Heart right ventricle (tissue), 16 donors: ENCODE measurements at regions not wholly inside any gene's neighbourhood (a gene's known extent, or its start where the extent isn't known, plus 50 kb on each side); places are given as distances from the start of the nearest gene placed in this dataset.

Experiments
- ATAC-seq, 8 donors: fragments of 200-7000 bp; cut with Tn5 transposase; one replicate each; pipeline ENCODE4 v1.9.1; 2020; ENCODE audit warnings: mild to moderate bottlenecking in 8 of 8, moderate library complexity in 8 of 8, moderate number of reproducible peaks in 1 of 8
- DNase-seq, 2 donors: peaks; one replicate each; pipeline ENCODE4 v3.0.0-alpha.2; 2020
- H3K27ac ChIP-seq, 10 donors: fragments of 200-600 bp; sonication (generic) in 2 of 10; one replicate each; pipeline versions ENCODE4 v1.5.0 to v1.8.0; 2020 to 2022; ENCODE audit warnings: mild to moderate bottlenecking in 3 of 10
- H3K27me3 ChIP-seq, 7 donors: fragments of 200-600 bp; one replicate each; pipeline ENCODE4 v1.8.0; 2021 to 2022; ENCODE audit warnings: mild to moderate bottlenecking in 2 of 7
- H3K36me3 ChIP-seq, 9 donors: fragments of 200-600 bp; sonication (generic) in 1 of 9; one replicate each; pipeline versions ENCODE4 v1.5.0 to v1.8.0; 2020 to 2022; ENCODE audit warnings: mild to moderate bottlenecking in 2 of 9
- H3K4me1 ChIP-seq, 9 donors: fragments of 200-600 bp; sonication (generic) in 1 of 9; one replicate each; pipeline versions ENCODE4 v1.5.0 to v1.8.0; 2020 to 2022; ENCODE audit warnings: mild to moderate bottlenecking in 4 of 9
- H3K4me3 ChIP-seq, 10 donors: fragments of 200-600 bp; sonication (generic) in 2 of 10; one replicate each; pipeline versions ENCODE4 v1.5.0 to v1.8.0; 2020 to 2022; ENCODE audit warnings: mild to moderate bottlenecking in 7 of 10, moderate library complexity in 2 of 10
- H3K9me3 ChIP-seq, 11 donors: fragments of 200-600 bp in 10 of 11; sonication (generic) in 2 of 11; one replicate each; pipeline versions ENCODE4 v1.5.0 to v1.8.0; 2013 to 2022; ENCODE audit warnings: mild to moderate bottlenecking in 2 of 11, control low read depth in 1 of 11, moderate library complexity in 1 of 11
- WGBS, 2 donors: extraction: QIAGEN DNeasy Blood & Tissue Kit; methylation state at CpG; one replicate each; pipeline ENCODE4 v1.1.7; 2013; ENCODE audit warnings: inconsistent platforms in 1 of 2; 5-methylcytosine and 5-hydroxymethylcytosine counted together
- intact Hi-C, 10 donors: fragments of 100-400 bp; cut with DNase I; formaldehyde crosslinking; loops; one replicate each; pipeline versions ENCODE4 v1.11.1 to v1.14.2; 2022
- TF ChIP-seq, protein P1 (sequence below), 9 donors: fragments of 200-600 bp; sonication (generic) in 2 of 9; IDR thresholded peaks; one replicate each; pipeline versions ENCODE4 v1.5.0 to v1.8.0; 2021 to 2022; ENCODE audit warnings: antibody characterized with exemption in 9 of 9, mild to moderate bottlenecking in 5 of 9, moderate library complexity in 1 of 9
- donor health status: Arrhythmogenic right ventricular cardiomyopathy.
- donor health status: ischemic (EF 13 %, LVEDD 7.1; RV severe dilation, severe dysfunction).
- donor health status: healthy with polysubstance abuse.
- donor health status: DM: no; HTN: yes; CAD: no.
- donor health status: DM: no; HTN: no; CAD: no.
- donor health status: ischemic (EF 25% LVEDD 6.9; RV normal size, moderate dysfunction).
- donor health status: ischemic (EF 25% LVEDD 5.7; RV mildly dilated, moderate dysfunction).
- donor health status: healthy.
- donor health status: DM: yes; HTN: yes; CAD: no.
- donor health status: Ischemic cardiomyopathy.
- donor health status: ischemic (EF 35%, LVEDD 5.7; RV mildly dilated, moderate dysfunction).
- donor health status: nonischemic (EF 11% LVEDD 7.7; RV severe dilation, severe dysfunction).
- donor health status: DM: yes; HTN: yes; CAD: no.
- donor health status: PGD.
- donor health status: ischemic (EF 29% LVEDD 5.4; RV normal size, mild dysfunction).
- donor health status: nonischemic (EF 23%, LVEDD 6.1; RV moderate dilation, normal function).

DNA sequence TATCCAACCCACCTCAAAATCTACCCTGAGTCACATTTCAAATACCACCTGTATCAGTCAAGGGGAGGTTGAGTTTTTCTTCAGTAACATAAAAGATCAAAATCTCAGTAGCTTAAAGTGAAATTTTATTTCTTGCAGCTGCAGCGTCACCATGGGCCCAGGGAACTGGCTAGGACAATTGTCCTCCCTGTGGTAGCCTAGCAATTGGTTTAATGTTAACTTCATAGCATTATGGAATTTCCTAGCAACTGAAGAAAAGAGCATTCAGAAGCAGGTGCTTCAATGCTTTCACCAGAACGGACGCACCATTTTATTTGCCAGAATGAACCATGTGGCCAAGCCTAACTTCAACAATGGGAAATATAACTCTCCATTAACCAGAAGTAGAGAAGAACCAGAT, 359.3 kb upstream of the TSHZ3 start:
- Histone ChIP-seq H3K27me3 (no peaks in the 10 kb centered on the region), H3K27ac (no peak overlapping the region), H3K4me3 (no peak overlapping the region), H3K36me3 (no peaks in the 10 kb centered on the region), H3K9me3 (peaks cover 0 to 22% (median 0%) of the 10 kb centered on the region in 11 donors), H3K4me1 (no peaks in the 10 kb centered on the region)
- 87 to 92% methylated on average over 3 of the region's 3 CpGs for WGBS, 2 donors
- intact Hi-C loops = no loop called here
- TF ChIP-seq, protein P1, sequence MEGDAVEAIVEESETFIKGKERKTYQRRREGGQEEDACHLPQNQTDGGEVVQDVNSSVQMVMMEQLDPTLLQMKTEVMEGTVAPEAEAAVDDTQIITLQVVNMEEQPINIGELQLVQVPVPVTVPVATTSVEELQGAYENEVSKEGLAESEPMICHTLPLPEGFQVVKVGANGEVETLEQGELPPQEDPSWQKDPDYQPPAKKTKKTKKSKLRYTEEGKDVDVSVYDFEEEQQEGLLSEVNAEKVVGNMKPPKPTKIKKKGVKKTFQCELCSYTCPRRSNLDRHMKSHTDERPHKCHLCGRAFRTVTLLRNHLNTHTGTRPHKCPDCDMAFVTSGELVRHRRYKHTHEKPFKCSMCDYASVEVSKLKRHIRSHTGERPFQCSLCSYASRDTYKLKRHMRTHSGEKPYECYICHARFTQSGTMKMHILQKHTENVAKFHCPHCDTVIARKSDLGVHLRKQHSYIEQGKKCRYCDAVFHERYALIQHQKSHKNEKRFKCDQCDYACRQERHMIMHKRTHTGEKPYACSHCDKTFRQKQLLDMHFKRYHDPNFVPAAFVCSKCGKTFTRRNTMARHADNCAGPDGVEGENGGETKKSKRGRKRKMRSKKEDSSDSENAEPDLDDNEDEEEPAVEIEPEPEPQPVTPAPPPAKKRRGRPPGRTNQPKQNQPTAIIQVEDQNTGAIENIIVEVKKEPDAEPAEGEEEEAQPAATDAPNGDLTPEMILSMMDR (IDR thresholded peaks at IDR 0.05) = no peak
- DNase-seq (no peak), ATAC-seq (no peak)

DNA sequence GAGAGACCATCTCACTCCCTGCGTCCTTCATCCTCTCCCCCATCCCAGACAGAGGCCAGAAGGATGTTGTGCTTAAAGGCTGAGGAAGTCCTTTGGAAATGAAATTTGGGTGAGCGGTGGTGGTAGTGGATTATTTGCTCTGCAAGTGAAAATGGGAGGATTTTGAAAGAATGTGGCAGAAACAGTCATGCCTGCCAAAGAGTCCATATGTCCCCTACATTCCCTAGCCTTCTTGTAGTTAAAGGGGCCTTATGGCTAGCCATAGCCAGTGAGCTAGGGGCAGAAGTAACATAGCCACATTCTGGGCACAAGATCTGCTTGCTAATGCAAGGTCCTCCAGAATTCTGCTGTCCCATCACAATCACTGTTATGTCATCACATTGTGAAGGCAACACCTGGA, 360.2 kb upstream of the TSHZ3 start:
- Histone ChIP-seq H3K27me3 (no peaks in the 10 kb centered on the region), H3K4me1 (no peaks in the 10 kb centered on the region), H3K4me3 (no peak overlapping the region), H3K9me3 (peaks cover 0 to 25% (median 0%) of the 10 kb centered on the region in 11 donors), H3K36me3 (no peaks in the 10 kb centered on the region), H3K27ac (no peak overlapping the region)
- ATAC-seq (no peak), DNase-seq (no peak)
- intact Hi-C loops = no loop called here
- WGBS, 2 donors = 76 to 79% methylated on average over 2 of the region's 2 CpGs
- TF ChIP-seq, protein P1 (IDR thresholded peaks at IDR 0.05) = no peak

DNA sequence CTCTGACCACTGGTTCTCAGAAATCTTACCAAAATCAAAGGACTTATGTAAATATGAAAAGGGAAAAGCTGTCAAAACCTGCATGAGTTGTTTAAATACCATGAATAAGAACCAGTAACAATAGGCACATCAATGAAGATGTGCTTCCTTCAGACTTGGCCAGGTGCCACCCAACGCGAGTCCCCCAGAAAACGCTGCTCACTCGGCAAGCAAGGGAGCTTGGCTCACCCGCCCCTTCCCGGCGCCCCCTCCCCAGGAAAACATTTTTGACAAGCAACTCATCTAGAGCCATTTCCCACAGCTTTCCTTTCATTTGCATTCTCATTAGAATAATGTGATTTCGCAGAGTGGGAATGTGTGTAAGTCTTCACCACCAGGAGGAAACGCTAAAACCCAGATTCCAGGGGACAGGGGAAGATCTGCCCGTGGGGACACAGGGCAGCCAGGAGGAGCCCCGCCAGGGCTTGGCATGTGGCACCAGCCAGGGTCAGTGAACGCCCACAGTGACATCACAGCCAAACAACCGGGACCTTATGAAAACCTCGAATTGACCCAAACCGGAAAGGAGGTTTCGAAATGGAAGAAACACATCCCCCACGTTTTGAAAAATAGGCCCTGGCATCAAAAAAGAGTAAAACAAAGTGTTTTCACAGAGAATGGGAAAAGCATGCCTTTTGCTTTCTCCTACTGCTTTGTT, 366.2 kb upstream of the TSHZ3 start:
- TF ChIP-seq, protein P1 (IDR thresholded peaks at IDR 0.05) = no peak
- no peaks in the 10 kb centered on the region for H3K4me1 ChIP-seq
- 62 to 63% methylated on average over 17 of the region's 17 CpGs for WGBS, 2 donors
- H3K27me3 ChIP-seq = peaks cover 0 to 9% (median 0%) of the 10 kb centered on the region in 7 donors
- no peak for DNase-seq
- no peak overlapping the region for H3K4me3 ChIP-seq
- H3K36me3 ChIP-seq = no peaks in the 10 kb centered on the region
- peaks cover 0 to 25% (median 0%) of the 10 kb centered on the region in 11 donors for H3K9me3 ChIP-seq
- H3K27ac ChIP-seq = no peak overlapping the region
- ATAC-seq = no peak
- intact Hi-C loops = no loop called here

DNA sequence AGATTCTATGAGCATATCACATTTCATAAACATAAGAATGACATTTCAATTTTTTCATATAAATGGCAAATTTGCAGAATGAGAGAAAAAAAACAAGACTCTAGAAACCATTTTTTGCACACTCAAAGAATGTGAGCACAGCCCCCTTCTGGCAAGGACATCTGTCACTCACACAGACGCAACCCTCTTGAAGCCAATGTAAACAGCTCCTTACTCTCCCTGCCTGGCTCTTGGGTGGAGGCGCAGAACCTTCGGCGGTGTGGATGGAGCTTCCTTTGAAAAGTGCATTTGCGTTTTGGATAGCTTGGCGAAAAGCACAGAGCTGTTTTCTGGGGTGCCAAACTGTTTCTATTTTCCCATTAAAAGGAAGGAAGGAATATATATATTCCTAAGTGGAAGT, 367.6 kb upstream of the TSHZ3 start:
- TF ChIP-seq, protein P1 (IDR thresholded peaks at IDR 0.05) = no peak
- Histone ChIP-seq H3K27ac (no peak overlapping the region), H3K4me3 (no peak overlapping the region), H3K9me3 (peaks cover 0 to 21% (median 0%) of the 10 kb centered on the region in 11 donors), H3K4me1 (no peaks in the 10 kb centered on the region), H3K36me3 (no peaks in the 10 kb centered on the region), H3K27me3 (peaks cover 0 to 9% (median 0%) of the 10 kb centered on the region in 7 donors)
- WGBS, 2 donors = 63 to 64% methylated on average over 6 of the region's 6 CpGs
- DNase-seq = no peak
- no peak for ATAC-seq
- intact Hi-C loops = no loop called here
